HEK293 (cell line): ENCODE measurements at regions not wholly inside any gene's neighbourhood (a gene's known extent, or its start where the extent isn't known, plus 50 kb on each side); places are given as distances from the start of the nearest gene placed in this dataset.
"Not testable (repeated sequence)": the region's sequence is repeated elsewhere in the genome, so short reads cannot be mapped to it uniquely, and the experiment has no call there.

ENCODE experiments used
- CTCF ChIA-PET: fragments of 350-600 bp; formaldehyde crosslinking; extraction: SDS; loops from one replicate; lab custom pipeline; 2021; ENCODE audit warnings: antibody characterized with exemption; lab: Yijun Ruan, JAX
- POLR2A ChIA-PET: fragments of 300-600 bp; formaldehyde crosslinking; extraction: SDS; loops from one replicate; lab custom pipeline; 2020; ENCODE audit warnings: antibody characterized with exemption, inconsistent platforms; lab: Yijun Ruan, JAX
- H3K27ac ChIP-seq: fragments of 200-500 bp; sonication (Bioruptor generic); 2 replicates; pipeline ENCODE4 v1.5.1; 2014; ENCODE audit warnings: low read depth, low read length, control low read depth, inconsistent platforms; ENCODE audit errors: extremely low read depth
- H3K36me3 ChIP-seq, 2 experiments: fragments of 200-500 bp in 1 of 2; sonication (Bioruptor generic) in 1 of 2; 1 replicate in 1 of 2; 2 replicates in 1 of 2; pipeline ENCODE4 v1.5.1; 2014 to 2017; ENCODE audit warnings: inconsistent platforms in 2 of 2, low read length in 2 of 2; ENCODE audit not compliant: control insufficient read depth in 2 of 2, insufficient read depth in 1 of 2
- H3K4me1 ChIP-seq: fragments of 200-500 bp; sonication (Bioruptor generic); 2 replicates; pipeline ENCODE4 v1.5.1; 2014; ENCODE audit warnings: mild to moderate bottlenecking, low read length, inconsistent platforms; ENCODE audit not compliant: control insufficient read depth, insufficient read depth
- H3K4me3 ChIP-seq: 2 replicates; pipeline ENCODE4 v1.5.1; 2011; ENCODE audit warnings: low read depth, mild to moderate bottlenecking, control low read depth, low read length, moderate library complexity
- H3K9me3 ChIP-seq: fragments of 200-500 bp; sonication (Bioruptor generic); 2 replicates; pipeline ENCODE4 v1.5.1; 2014; ENCODE audit warnings: low read depth, low read length, inconsistent platforms; ENCODE audit not compliant: control insufficient read depth, insufficient read depth
- SCRT2 ChIP-seq: fragments of 450-650 bp; formaldehyde crosslinking; IDR thresholded peaks from 2 replicates; pipeline ENCODE4 v1.5.1; 2016; ENCODE audit warnings: missing biosample characterization, missing genetic modification characterization
- ZNF2 ChIP-seq: fragments of 450-650 bp; formaldehyde crosslinking; IDR thresholded peaks from 2 replicates; pipeline ENCODE4 v1.5.1; 2016; ENCODE audit warnings: missing biosample characterization, missing genetic modification characterization
- ZNF221 ChIP-seq: fragments of 450-650 bp; formaldehyde crosslinking; IDR thresholded peaks from 2 replicates; pipeline ENCODE4 v1.5.1; 2017; ENCODE audit warnings: missing biosample characterization, missing genetic modification characterization, borderline replicate concordance
- ZNF473 ChIP-seq: fragments of 450-650 bp; formaldehyde crosslinking; IDR thresholded peaks from 2 replicates; pipeline ENCODE4 v1.5.1; 2017; ENCODE audit warnings: missing biosample characterization, missing genetic modification characterization
- ZNF521 ChIP-seq: fragments of 450-650 bp; formaldehyde crosslinking; IDR thresholded peaks from 2 replicates; pipeline ENCODE4 v1.5.1; 2017; ENCODE audit warnings: missing biosample characterization, mild to moderate bottlenecking, missing genetic modification characterization
- ZNF624 ChIP-seq: fragments of 450-650 bp; formaldehyde crosslinking; IDR thresholded peaks from 2 replicates; pipeline ENCODE4 v1.5.1; 2017; ENCODE audit warnings: missing biosample characterization, missing genetic modification characterization
- ZNF654 ChIP-seq: fragments of 450-650 bp; formaldehyde crosslinking; IDR thresholded peaks from 2 replicates; pipeline ENCODE4 v1.5.1; 2016; ENCODE audit warnings: low read depth, missing biosample characterization, missing genetic modification characterization
- ZSCAN30 ChIP-seq: fragments of 450-650 bp; IDR thresholded peaks from 2 replicates; pipeline ENCODE4 v1.5.1; 2018; ENCODE audit warnings: missing biosample characterization, mild to moderate bottlenecking, missing genetic modification characterization, moderate library complexity
- TF ChIP-seq, protein P1 (sequence below): fragments of 450-650 bp; IDR thresholded peaks from 2 replicates; pipeline ENCODE4 v1.5.1; 2018; ENCODE audit warnings: missing biosample characterization, missing genetic modification characterization
- TF ChIP-seq, protein P2 (sequence below): fragments of 450-650 bp; formaldehyde crosslinking; IDR thresholded peaks from 2 replicates; pipeline ENCODE4 v1.5.1; 2016; ENCODE audit warnings: missing biosample characterization, missing genetic modification characterization
- TF ChIP-seq, protein P3 (sequence below): fragments of 450-650 bp; formaldehyde crosslinking; IDR thresholded peaks from 2 replicates; pipeline ENCODE4 v1.5.1; 2017; ENCODE audit warnings: missing biosample characterization, missing genetic modification characterization
- TF ChIP-seq, protein P4 (sequence below): fragments of 450-650 bp; formaldehyde crosslinking; IDR thresholded peaks from 2 replicates; pipeline ENCODE4 v1.5.1; 2017; ENCODE audit warnings: missing biosample characterization, mild to moderate bottlenecking, missing genetic modification characterization, moderate library complexity

DNA sequence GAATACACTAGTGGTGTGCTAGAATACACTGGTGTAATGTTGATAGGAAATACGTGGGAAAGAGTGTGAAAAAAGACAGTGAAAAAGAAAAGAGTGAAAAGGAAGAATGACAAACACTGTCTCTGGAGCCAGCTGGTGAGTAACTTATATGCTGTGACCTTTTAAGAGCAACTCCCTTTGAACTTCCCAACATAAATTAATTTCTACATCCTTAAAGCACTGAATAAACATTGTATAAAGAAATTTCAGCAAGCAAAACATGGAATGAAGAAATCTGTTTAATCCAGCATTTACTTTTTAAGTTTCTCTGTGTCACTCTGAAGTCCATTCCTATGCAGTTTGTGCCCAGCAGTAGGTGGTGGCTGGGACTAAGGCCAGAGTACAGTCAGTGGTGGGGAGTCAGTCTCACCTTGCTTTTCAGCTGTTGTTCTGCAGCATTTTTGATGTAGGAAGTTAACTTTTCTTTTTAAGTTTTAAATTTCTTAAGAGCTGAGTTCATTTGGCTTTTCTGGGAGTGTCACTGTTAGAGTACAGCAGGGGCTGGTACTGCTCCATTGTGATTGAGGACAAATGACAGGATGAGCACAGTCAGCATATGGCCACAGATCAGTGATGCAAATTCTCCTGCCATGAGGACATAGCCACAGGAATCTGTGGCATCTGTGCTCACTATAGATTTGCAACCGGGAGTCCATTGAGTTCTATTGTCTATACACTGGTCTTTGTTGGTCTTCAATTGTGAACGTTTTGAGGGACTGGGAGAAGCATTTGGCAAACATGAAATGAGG lies 321.8 kb downstream of the ZNF248 start:
- TF ChIP-seq ZNF473: no peak
- no peaks in the 10 kb centered on the region for H3K9me3 ChIP-seq
- CTCF ChIA-PET: no interaction called here
- H3K36me3 ChIP-seq: no peaks in the 10 kb centered on the region
- H3K4me3 ChIP-seq: no peak overlapping the region
- no peak overlapping the region for H3K27ac ChIP-seq
- POLR2A ChIA-PET: no interaction called here
- H3K4me1 ChIP-seq: no peaks in the 10 kb centered on the region

DNA sequence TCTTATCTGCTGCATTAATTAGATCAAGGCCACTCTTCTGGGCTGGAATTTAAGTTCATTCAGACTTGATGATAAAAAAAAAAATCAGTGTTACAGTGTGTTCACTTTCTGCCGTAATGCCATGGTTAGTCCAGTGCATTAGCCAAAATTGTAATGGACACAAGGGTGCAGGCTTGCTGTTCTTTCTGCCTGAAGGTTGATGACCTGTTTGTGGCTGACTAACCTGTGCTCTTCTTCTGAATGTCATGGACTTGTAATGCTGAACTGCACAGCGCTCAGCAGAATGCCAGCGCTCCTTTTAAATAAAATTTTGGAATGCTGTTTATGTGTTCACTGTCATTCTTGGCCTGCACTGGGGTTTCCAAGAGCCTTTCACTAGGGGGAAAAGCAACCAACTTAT lies 323.2 kb downstream of the ZNF248 start:
- ChIA-PET POLR2A (no interaction called here), CTCF (no interaction called here)
- Histone ChIP-seq H3K27ac (no peak overlapping the region), H3K4me1 (no peaks in the 10 kb centered on the region), H3K36me3 (no peaks in the 10 kb centered on the region), H3K9me3 (no peaks in the 10 kb centered on the region), H3K4me3 (no peak overlapping the region)
- TF ChIP-seq ZNF521 (tag by site-specific recombination): no peak
- TF ChIP-seq, protein P1, sequence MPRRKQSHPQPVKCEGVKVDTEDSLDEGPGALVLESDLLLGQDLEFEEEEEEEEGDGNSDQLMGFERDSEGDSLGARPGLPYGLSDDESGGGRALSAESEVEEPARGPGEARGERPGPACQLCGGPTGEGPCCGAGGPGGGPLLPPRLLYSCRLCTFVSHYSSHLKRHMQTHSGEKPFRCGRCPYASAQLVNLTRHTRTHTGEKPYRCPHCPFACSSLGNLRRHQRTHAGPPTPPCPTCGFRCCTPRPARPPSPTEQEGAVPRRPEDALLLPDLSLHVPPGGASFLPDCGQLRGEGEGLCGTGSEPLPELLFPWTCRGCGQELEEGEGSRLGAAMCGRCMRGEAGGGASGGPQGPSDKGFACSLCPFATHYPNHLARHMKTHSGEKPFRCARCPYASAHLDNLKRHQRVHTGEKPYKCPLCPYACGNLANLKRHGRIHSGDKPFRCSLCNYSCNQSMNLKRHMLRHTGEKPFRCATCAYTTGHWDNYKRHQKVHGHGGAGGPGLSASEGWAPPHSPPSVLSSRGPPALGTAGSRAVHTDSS (tag by site-specific recombination): no peak

DNA sequence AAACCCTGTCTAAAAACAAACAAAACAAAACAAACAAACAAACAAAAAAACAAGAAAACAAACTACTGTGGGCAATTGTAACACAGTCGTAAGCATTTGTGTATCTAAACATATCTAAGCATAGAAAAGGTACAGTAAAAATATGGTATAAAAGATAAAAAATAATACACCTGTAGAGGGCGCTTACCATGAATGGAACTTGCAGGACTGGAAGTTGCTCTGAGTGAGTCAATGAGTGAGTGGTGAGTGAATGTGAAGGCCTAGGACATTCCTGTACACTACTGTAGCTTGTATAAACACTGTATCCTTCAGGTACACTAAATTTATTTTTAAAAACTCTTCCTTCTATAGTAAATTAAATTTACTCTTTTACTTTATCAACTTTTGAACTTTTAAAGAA lies 332.0 kb downstream of the ZNF248 start:
- H3K36me3 ChIP-seq, POLR2A ChIA-PET, H3K27ac ChIP-seq, H3K4me3 ChIP-seq, H3K9me3 ChIP-seq, H3K4me1 ChIP-seq: not testable (repeated sequence)
- CTCF ChIA-PET: interaction anchor here (0.6 to 1.5 kb wide), 5 partner anchors 8 to 229 kb away, joined by 3 to 6 read pairs (median 4); no protein-coding TSS in a partner anchor
- TF ChIP-seq ZNF654 (tag by site-specific recombination): 0 out of 2 replicates have a peak, but pooled peaks have one; percentile 5

DNA sequence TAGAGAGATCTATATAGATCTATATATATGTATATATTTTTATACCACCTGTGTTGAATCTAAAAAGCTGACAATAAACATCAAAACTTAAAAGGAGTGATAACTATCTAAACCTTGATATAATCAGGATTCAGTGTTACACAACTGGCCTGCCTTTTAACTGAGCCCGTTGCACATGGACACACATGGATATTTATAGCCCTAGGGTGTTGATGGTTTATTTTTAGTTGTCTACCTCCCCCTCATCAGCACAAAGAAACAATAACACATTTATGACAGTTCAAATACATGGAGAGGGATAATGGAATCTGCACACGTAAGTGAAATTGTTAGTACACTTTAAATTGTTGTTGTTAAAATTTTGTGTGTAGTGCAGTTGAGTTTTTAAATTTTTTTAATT lies 336.9 kb downstream of the ZNF248 start:
- H3K9me3 ChIP-seq: no peaks in the 10 kb centered on the region
- TF ChIP-seq SCRT2 (tag by site-specific recombination): no peak
- TF ChIP-seq, protein P2, sequence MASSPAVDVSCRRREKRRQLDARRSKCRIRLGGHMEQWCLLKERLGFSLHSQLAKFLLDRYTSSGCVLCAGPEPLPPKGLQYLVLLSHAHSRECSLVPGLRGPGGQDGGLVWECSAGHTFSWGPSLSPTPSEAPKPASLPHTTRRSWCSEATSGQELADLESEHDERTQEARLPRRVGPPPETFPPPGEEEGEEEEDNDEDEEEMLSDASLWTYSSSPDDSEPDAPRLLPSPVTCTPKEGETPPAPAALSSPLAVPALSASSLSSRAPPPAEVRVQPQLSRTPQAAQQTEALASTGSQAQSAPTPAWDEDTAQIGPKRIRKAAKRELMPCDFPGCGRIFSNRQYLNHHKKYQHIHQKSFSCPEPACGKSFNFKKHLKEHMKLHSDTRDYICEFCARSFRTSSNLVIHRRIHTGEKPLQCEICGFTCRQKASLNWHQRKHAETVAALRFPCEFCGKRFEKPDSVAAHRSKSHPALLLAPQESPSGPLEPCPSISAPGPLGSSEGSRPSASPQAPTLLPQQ: no peak
- no peak for TF ChIP-seq ZNF624 (tag by site-specific recombination)
- no peak for TF ChIP-seq ZNF2 (tag by site-specific recombination)
- TF ChIP-seq, protein P3, sequence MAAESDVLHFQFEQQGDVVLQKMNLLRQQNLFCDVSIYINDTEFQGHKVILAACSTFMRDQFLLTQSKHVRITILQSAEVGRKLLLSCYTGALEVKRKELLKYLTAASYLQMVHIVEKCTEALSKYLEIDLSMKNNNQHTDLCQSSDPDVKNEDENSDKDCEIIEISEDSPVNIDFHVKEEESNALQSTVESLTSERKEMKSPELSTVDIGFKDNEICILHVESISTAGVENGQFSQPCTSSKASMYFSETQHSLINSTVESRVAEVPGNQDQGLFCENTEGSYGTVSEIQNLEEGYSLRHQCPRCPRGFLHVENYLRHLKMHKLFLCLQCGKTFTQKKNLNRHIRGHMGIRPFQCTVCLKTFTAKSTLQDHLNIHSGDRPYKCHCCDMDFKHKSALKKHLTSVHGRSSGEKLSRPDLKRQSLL (tag by site-specific recombination): no peak
- no peak for TF ChIP-seq ZSCAN30 (tag by site-specific recombination)
- TF ChIP-seq, protein P4, sequence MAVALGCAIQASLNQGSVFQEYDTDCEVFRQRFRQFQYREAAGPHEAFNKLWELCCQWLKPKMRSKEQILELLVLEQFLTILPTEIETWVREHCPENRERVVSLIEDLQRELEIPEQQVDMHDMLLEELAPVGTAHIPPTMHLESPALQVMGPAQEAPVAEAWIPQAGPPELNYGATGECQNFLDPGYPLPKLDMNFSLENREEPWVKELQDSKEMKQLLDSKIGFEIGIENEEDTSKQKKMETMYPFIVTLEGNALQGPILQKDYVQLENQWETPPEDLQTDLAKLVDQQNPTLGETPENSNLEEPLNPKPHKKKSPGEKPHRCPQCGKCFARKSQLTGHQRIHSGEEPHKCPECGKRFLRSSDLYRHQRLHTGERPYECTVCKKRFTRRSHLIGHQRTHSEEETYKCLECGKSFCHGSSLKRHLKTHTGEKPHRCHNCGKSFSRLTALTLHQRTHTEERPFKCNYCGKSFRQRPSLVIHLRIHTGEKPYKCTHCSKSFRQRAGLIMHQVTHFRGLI (tag by site-specific recombination): no peak
- TF ChIP-seq, protein P1 (tag by site-specific recombination): no peak
- TF ChIP-seq ZNF221 (tag by site-specific recombination): no peak
- no peaks in the 10 kb centered on the region for H3K36me3 ChIP-seq
- H3K27ac ChIP-seq: no peak overlapping the region
- H3K4me3 ChIP-seq: no peak overlapping the region
- CTCF ChIA-PET: no interaction called here
- H3K4me1 ChIP-seq: no peaks in the 10 kb centered on the region
- POLR2A ChIA-PET: no interaction called here
